COLO829 (cell line): ENCODE measurements at regions not wholly inside any gene's neighbourhood (a gene's known extent, or its start where the extent isn't known, plus 50 kb on each side); places are given as distances from the start of the nearest gene placed in this dataset.
"Not testable (repeated sequence)": the region's sequence is repeated elsewhere in the genome, so short reads cannot be mapped to it uniquely, and the experiment has no call there.

Source experiments
- DNase-seq: peaks from one replicate; pipeline ENCODE4 v3.0.0; 2012; ENCODE audit warnings: low spot score

DNA sequence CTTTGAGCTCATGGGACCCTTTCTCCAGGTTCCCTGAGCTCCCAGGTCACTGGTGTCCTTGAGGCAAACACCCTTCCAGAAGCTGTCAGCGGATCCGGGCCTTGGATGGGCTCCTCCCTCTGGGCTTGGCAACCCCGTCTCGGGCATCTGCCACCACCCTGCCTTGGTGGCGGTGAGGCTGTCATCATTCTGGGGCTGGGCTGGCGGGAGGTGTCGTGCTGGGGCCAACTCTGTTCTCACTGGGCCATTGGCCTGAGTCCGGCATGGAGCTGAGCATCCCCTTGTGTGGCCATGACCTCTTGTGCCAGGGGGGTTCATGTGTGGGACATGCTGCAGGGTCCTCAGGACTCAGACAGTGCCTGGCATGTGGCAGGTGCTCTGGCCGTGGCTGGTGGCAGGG, 197.6 kb downstream of the LAT start:
- no peak for DNase-seq

DNA sequence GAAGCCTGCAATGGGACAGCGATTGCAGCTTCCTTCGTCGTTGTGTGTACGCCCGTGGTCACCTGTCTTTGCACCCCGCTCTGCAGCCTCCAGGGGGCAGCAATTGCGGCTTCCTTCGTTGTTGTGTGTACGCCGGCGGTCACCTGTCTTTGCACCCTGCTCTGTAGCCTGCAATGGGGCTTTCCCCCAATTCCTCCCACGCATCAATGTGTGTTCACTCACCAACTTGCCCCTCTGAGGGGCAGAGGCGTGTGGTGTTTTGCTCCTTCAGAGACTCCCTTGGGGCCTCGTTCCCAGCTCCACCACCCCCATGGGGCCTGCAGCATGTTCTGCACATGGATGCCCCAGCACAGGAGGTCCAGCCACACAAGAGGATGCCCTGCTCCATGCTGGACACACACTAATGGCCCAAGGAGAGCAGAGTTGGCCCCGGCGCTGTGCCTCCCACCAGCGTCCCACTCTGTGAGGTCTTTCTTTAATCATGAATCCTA, 197.1 kb downstream of the LAT start:
- not testable (repeated sequence) for DNase-seq

DNA sequence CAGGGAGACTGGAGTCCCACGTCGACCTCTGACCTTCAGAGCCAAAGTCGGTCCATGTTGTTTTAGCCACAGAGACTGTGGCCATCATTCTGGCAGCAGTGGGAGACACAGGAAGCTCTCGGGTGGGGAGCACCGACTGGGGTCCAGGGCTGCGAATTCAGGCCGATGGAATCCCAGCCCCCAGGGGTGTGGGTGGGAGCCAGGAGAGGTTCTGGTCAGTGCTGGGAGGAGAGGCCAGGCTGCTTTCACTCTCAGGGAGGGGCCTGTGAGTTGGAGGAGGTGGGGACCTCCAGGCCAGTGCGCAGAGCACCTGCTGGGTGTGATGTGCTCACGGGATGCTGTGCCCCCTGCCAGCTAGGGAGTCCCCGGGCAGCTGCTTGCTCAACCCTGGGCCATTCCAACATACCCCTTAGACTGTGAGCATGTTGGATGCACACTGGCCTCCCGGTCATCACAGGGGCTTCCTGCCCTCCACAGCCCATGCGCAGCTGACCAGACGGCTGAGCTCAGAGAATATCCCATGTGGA, 196.5 kb downstream of the LAT start:
- DNase-seq = not testable (repeated sequence)

- not testable (repeated sequence) for DNase-seq
Measured at GRCh38 chr16:29180206-29180600, 195.4 kb downstream of the LAT start.

DNA sequence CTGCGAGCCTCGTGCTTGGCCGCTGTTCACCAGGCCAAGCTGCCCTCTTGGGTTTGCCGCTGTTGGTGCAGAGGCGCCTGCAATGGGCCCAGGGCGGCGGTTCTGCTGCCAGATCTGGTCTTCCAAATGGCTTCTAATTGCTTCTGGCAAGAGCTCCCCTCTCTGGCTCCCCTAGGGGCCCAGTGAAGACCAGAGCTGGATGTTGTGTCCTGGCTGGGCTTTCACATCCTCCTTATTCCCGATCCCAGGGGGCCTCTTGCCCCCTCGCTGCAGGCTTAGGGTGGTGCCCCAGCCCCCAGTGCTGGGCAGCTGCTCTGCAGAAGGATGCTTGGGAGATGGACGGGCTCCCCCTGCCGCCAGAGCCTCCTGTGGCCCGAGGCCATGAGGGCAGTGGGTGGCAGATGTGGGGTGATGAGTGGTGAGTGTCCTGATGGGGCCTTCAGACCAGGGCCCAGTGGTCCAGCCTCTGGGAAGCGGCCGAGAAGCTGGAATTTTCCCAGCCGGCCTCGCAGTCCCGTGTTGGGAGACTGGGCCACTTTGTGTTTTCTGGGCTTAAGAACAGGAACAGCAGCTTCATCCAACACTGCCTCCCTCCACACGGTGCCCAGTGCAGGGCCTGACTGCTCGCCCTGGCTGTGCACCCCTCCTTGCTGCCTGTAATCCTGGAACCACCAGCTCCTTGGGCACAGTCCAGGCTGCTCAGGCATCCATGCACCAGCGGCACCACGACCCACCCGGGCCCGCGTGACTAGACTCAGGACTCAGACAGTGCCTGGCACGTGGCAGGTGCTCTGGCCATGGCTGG, 194.8 kb downstream of the LAT start:
- DNase-seq = not testable (repeated sequence)

DNA sequence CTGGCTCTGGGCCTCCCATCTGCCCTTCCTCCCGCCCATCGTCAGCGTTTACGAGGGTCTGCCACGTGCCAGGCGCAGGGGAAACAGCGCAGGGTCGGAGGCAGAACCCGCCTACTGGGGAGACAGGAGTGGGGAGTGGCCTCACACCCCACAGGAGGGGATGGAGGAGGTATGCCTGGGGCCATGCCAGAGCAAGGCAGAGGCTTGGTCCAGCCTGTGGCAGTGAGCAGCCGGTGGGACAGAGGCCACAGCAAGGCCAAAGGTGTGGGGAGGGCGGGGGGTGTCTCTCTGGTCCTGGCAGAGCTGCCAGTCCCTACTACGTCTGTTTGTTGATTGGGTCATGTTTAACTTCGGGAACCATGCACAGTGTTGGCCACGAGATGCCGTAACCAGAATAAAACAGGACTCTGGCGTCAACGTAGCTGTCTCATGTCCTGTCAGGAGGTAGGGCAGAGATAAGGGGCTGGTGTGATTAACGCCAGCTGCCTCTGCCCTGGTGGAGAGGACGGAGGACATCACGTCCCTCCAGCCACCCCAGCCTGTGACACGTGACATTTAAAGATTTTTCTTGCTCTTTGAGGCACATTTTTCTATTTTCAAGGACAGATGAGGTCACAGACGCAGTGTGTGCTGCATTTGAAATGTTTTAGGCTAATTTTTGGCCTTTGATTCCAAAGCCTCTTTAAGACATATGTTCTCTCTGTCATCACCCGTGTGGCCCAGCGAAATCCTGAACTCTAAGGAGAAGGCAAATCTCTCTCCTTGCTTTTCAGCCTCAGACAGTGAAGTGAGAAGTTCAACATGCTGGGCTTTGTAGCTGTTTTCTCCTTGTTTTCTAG, 193.3 kb downstream of the LAT start:
- DNase-seq = not testable (repeated sequence)

DNA sequence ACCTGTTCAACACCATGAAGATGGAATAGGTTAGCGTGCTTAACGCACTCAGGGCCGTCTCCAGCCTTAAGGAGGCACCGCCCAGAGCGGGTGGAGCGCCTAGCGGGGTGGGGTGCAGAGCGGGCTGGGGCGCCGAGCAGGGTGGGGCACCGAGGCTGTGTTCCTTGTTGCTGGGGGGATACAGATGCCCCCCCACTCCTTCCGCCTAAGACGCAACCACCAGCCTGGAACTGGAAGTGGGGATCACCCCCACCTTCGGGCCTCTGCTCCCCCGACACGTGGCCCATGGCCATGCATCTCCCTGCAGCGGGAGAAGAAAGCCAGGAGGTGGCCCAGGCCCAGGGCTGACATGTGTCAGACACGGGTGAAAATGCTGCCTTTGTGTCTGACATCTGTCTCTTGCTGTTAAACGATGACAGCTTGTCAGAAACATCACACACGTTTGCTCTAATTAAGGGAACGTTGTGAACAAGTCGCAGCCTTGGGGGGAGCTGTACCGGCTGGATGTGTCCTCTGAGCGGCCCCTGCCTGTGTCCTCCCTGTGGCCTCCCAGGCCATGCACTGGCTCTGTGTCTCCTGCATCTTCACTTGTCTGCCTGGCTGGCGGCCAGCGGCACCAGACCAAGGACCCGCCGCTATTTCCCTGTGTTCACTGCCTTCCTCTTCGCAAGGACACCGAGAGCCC, 192.5 kb downstream of the LAT start:
- DNase-seq = not testable (repeated sequence)

DNA sequence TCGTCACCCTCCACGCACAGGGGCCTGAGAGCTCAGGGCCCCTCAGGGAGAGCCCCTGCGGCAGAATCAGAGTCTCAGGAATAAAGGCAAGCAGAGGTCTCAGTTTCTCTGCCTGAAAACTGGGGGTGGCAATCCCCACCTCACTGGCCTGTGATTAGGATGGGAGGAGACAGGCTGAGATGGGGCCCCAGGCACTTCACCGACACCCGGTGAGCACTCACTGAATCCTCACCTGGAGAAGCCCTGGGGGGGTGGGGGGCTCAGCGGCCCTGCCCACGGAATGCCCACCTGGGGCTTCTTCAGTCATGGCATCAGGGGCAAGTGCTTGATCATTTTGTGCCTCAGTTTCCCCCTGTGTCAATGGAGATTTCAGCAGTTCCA, 192.0 kb downstream of the LAT start:
- not testable (repeated sequence) for DNase-seq

DNA sequence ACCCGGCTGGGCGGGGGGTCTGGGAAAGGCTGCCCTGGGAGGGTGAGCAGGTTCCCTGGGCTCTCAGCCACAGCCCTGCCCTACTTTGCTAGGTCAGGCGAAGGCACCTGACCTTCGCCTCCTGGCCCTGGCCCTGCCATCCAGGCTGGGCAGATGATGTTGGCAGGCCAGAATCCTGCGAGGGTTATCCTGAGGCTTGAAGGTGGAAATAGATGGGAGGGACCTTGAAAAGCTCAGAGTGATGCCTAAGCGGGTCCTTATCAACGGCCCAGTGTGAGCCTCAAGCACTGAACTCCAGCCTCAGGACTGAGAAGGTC, 191.3 kb downstream of the LAT start:
- not testable (repeated sequence) for DNase-seq

GRCh38 chr16:29175411-29176153, 190.7 kb downstream of the LAT start:
- DNase-seq = not testable (repeated sequence)

GRCh38 chr16:29173371-29174305, 188.8 kb downstream of the LAT start:
- not testable (repeated sequence) for DNase-seq

DNA sequence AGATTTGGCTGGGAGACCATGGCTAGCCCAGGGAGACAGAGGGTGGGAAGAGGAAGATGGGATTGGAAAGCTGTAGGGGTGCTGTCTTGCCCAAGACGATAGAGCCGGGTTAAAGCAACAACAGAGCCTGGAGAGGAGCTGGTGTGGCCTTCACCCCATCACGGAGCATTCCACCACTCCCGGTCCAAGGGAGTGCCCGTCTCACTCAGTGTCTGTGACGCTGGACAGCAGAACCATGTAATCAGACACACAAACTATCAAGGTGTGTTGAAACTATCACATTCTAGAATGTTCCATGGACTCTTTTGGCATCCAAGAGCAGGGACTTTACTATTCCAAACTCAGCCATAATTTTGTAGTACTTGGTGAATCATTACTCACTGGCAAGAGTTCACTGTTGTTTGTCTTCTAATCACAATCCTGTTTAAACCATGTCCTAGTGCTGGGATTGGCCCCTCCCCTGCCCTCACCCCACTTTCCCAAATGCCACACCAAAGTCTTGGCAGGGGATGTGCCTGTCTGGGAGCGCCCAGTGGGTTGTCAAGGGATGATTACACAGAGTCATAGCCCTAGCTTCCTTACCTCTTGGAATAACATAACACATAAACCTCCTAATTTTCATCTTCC, 187.4 kb downstream of the LAT start:
- DNase-seq = not testable (repeated sequence)

DNA sequence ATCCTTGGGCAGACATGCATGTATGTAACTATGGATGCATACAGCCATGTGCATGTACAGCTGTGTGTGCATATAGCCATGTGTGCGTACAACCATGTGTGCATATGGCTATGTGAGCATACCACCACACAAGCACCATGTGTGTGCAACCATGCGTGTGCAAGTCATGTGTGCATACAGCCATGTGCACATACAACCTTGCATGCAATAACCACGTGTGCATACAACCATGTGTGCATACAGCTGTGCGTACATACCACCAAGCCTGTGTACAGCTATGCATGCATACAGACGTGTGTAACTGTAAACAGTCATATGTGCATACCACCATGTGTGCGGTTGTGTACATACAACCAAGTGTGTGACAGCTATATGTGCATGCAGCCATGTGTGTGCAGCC, 186.4 kb downstream of the LAT start:
- not testable (repeated sequence) for DNase-seq

DNA sequence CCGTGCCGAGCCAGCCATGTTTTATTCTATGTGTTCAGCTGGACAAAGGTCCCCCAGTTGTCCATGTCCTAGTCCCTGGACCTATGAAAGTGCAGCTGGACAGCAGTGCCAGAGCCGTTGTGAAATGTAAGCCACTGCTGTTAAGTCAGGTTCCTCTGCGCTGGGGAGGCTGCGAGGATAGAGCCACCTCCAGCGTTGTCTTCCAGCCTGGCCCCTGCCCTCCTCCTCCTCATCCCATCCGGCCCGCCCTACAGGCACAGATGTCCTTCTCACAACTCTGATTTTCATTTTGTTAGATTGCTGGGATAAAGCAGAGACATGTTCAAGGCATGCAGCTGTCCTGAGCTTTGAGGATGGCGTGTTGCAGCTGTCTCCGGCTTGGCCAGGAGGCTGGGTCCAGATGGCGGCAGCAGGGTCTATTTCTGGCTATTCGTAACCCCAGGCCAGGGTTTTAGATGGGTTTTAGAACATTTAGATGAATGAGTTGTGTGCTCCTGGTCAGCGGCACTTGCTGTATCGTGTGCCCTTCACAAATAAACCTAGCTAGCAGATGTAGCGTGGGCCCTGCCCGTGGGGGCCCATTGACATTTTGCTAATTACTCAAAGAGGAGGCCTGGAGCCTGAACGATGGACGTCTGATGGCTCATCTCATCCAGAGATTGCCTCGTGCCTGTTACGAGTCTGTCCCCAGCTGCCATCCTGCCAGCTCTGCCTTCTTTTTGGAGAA, 185.7 kb downstream of the LAT start:
- DNase-seq = not testable (repeated sequence)

- not testable (repeated sequence) for DNase-seq
Measured at GRCh38 chr16:29169295-29169994, 184.6 kb downstream of the LAT start.

- not testable (repeated sequence) for DNase-seq
Measured at GRCh38 chr16:29168515-29169259, 183.8 kb downstream of the LAT start.

- DNase-seq = not testable (repeated sequence)
Measured at GRCh38 chr16:29164442-29165089, 179.7 kb downstream of the LAT start.
